ENCODE measurements at regions not wholly inside any gene's neighbourhood (a gene's known extent, or its start where the extent isn't known, plus 50 kb on each side); places are given as distances from the start of the nearest gene placed in this dataset.

DNA sequence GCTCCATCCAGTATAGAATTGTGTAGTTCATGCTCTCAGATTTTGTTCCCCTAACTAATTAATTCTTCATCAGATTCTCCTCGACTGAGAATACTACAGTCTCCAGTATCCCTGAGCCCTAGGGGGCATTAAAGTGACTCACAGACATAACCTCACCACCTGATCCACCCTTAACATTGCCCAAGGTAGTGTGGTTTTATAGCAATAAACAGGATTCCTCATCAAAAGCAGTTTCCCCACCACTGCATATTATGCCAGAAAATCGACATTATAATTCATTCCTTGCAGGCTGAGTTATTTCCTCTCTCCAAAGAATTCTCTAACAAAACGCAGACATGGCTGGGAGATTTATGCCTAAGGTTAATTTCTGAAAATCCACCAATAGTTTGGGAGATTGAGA lies 1402.5 kb upstream of the CELF2 start:
- no peak for DNase-seq

DNA sequence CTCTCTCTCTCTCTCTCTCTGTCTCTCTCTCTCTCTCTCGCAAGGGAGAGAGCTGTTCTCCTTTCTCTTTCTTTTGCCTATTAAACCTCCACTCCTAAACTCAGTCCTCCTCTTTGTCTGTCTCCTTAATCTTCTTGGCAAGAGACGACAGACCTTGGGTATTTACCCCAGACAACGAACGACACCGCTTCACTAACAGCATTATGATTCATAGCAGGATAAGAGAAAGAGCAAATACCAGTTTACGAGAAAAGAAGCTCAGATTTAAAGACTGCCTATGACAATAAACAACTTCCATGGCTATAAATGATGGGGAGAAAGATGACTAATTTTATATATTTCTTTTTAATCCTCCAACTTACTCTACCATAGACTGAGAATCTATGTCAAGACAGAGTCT lies 1396.5 kb upstream of the CELF2 start:
- no peak for DNase-seq

GRCh38 chr10:9625304-9625703 lies 1392.4 kb upstream of the CELF2 start:
- no peak for DNase-seq

DNA sequence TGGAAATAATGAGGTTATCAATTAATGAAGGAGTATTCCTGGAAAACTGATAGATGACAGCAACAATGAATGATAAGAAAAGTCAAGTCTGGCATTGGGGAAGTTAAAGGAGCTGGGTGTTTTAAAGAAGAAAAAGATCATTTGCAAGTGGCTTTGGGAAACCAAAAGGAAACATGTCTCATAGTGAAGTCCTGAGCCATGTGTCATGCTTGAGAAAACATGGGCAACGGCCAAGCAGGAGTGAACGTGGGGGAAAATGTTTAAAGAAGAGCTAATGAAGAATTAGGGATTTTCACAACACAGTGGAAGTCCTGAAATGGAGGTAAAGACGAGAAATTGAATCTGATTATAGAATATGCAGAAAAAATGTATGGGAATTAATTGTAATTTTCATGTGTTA lies 1383.2 kb upstream of the CELF2 start:
- DNase-seq, result no peak

DNA sequence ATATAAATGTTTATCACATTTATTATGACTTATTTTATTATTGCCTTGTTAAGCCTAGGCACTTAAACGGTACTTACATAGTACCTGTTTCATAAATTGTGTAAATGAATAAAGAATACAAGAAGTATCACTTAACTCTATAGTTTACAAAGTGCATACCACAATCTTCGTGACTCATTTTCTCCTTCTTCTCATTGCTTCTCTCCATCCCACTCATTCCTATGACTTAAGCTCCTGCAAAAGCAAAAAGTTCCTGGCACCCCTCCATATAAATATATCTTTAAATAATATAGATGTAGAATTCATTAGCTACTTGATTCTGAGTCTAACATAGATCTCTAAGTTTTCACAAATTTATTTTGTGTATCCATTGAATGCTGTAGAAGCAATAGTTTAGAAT lies 1382.0 kb upstream of the CELF2 start:
- no peak for DNase-seq

- no peak for DNase-seq
Measured at GRCh38 chr10:9636216-9636615, 1381.5 kb upstream of the CELF2 start.

- DNase-seq, result no peak
Measured at GRCh38 chr10:9643782-9644181, 1373.9 kb upstream of the CELF2 start.

DNA sequence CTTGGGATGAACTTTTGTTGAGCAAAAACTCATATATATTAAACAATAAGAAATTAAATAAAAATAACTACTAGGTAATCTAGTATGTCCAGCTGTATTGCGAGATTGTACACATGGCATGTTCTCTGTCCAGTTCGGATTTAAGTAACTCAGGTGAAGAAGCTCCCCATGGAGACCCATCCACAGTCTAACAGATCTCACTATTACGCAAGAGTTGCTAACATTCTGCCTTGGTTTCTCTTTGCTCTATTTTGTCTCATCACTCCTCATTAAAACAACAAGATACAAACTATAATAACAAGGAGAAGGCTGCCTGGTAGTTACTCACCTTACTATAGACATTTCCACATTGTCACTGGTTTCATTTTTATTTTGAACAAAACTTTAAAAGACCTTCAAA lies 1372.3 kb upstream of the CELF2 start:
- DNase-seq, result no peak

DNA sequence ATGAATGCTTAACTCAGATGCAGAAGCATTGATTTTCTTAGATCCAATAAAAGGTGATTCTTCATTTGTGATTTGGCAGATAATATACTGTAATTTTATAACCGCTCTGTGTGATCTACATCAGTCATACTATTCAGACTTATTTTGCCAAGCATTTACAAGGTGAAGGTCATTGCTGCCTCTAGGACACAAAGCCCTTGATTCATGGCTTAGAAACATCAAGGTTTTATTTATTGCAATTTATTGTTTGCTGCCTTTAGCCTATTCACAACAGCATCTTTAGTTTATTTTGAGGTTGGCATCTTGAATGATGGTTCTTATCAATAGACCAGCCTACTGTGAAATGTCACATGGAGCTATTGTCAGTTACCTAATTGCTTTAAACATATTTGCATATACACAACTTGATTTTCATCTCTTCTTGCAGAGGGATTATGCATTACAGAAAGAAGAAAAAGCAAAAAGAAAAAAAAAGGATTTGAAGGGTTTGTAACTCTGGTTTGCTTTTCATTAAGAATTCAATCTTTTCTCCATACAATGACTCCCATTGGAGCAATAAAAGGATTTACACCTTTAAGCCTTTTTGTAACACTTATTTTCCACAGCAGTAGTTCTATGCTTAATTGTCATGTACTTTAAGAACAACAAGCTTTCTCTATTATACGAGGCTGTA lies 1371.6 kb upstream of the CELF2 start:
- DNase-seq, result no peak

GRCh38 chr10:9654261-9654660 lies 1363.4 kb upstream of the CELF2 start:
- no peak for DNase-seq

GRCh38 chr10:9656386-9656785 lies 1361.3 kb upstream of the CELF2 start:
- no peak for DNase-seq

DNA sequence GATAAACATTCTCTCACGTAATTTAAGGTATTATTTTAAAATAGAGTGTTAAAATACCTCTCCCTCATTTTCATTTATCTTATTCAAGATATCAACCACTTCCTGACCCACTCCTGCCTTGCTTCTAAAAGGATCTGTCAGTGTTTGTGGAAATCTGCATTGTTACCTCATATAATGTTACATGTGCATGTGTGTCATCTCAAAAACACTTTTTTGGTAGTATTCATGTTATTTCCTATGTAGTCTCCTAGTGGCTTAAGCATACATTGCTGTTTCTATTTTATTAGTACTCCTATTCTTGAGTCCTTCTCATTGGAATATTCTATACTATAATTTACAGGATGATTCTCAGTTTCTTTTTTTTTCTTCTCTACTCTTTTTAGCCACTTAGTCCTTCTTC lies 1360.7 kb upstream of the CELF2 start:
- no peak for DNase-seq

- no peak for DNase-seq
Measured at GRCh38 chr10:9657530-9657929, 1360.1 kb upstream of the CELF2 start.

DNA sequence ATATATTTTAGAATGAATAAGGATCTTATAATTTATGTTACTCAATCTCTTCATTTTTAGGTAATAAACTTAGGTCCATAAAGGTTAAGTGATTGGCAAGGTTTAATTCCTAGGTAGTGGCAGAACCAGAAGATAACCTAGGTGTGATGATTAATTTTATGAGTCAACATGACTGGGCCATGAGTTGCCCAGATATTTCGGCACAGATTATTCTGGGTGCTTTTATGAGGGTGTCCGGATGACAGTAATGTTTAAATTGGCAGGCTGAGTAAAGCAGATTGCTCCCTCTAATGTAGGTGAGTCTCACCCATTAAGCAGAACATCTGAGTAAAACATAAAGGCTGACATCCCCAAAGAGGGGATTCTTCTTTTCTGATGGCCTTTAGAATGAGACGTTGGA lies 1349.3 kb upstream of the CELF2 start:
- no peak for DNase-seq

GRCh38 chr10:9670911-9671310 lies 1346.8 kb upstream of the CELF2 start:
- no peak for DNase-seq

DNA sequence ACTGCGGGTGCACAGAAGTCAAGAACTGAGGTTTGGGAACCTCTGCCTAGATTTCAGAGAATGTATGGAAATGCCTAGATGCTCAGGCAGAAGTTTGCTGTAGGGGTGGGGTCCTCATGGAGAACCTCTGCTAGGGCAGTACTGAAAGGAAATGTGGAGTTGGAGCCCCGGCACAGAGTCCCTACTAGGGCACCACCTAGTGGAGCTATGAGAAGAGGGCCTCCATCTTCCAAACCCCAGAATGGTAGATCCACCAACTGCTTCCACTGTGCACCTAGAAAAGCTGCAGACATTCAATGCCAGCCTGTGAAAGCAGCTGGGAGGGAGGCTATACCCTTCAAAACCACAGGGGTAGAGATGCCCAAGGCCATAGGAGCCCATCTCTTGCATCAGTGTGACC lies 1336.0 kb upstream of the CELF2 start:
- no peak for DNase-seq

DNA sequence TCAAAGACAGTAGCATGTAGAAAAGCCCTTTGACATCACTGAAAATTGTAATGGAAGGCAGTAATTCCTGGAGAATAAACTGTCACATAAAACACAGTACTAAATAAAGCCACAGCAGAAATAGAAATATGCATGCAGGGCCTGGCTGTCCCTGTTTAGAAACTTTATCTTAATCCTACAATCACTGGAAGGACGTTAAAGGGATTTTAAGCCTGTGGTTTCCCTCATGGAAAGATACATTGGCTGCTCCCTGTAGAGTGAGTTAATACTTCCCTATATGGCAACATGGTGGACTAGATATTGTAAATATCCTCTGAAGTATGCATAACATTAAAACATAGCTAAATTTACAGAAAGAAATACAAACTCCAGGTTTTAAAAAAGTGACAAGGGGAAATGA lies 1334.9 kb upstream of the CELF2 start:
- no peak for DNase-seq

- no peak for DNase-seq
Measured at GRCh38 chr10:9684186-9684585, 1333.5 kb upstream of the CELF2 start.

GRCh38 chr10:9685596-9685995 lies 1332.1 kb upstream of the CELF2 start:
- no peak for DNase-seq

DNA sequence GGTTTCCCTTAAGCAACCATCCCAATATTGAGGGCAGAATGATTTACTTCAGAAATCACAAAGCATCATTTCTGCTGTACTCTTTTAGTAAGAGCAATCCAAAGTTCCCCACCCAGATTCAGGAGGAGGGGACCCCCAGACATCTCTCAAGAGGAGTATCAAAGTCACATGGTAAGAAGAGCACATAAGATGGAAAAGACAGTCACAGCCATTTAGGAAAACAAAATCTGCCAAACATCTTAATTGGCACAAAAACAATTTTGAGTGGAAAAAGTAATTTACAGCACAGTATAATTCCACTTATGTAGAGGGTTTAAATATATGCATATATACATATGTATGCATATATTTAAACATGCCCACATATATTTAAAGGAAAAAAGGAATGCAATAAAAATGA lies 1329.0 kb upstream of the CELF2 start:
- DNase-seq, result no peak

DNA sequence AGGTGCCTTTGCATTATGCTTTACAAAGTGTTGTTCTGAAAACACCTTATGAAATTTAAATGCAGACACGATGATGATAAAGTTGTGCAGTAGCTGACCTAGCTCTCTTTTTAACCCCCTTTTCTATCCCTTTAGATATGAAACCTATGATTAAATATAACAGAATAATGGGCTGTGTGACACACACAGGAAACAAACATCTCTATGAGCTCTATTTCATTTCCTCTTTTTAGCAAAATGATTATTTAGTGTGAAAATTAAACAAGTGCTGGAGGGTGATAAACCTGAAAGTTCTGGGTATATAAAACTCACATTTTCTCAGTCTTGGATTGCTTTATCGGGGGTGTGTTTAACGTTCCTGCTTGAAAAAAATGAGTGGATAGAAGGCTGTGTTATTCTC lies 1310.5 kb upstream of the CELF2 start:
- no peak for DNase-seq

- DNase-seq, result no peak
Measured at GRCh38 chr10:9709849-9710248, 1307.8 kb upstream of the CELF2 start.

DNA sequence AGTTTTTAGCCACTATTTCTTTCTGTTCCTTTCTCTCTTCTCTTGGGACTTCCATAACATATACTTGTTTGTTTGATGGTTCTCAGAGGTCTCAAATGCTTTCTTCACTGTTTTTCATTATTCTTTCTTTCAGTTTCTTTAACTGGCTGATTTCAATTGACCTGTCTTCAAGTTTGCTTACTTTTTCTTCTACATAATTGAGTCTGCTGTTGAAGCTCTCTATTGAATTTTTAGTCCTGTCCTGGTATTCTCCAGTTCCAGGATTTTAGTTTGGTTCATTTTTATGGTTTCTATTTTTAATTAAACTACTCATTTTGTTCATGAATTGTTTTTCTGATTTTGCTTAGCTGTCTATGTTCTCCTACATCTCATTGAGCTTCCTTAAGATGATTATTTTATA lies 1305.3 kb upstream of the CELF2 start:
- no peak for DNase-seq

- DNase-seq, result no peak
Measured at GRCh38 chr10:9719246-9719645, 1298.4 kb upstream of the CELF2 start.

- DNase-seq, result no peak
Measured at GRCh38 chr10:9733766-9734165, 1283.9 kb upstream of the CELF2 start.

DNA sequence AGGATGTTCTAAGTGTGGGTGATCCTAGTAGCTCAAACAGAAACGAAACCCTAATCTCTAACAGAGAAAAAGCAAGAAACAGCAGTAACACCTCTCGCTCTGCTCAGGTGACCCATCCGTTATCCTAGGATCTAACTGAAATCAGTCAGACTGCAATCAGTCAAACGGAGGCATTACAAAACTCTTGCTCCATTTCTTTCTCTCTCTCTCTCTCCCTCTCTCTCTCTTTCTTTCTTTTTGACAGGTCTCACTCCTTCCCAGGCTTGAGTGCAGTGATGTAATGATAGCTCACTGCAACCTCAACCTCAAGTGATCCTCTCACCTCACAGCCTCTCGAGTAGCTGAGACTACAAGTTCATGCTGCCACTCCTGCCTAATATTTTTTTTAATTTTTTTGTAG lies 1283.5 kb upstream of the CELF2 start:
- no peak for DNase-seq

Data from NCI-H774 (cell line).